Right cardiac atrium (tissue), 5 donors: ENCODE measurements at regions not wholly inside any gene's neighbourhood (a gene's known extent, or its start where the extent isn't known, plus 50 kb on each side); places are given as distances from the start of the nearest gene placed in this dataset.

Source experiments
- ATAC-seq, 2 donors: fragments of 200-7000 bp; cut with Tn5 transposase; one replicate each; pipeline versions ENCODE4 v1.8.0 to v1.9.1; 2020; ENCODE audit warnings: moderate library complexity in 2 of 2, mild to moderate bottlenecking in 1 of 2
- DNase-seq, 3 donors: peaks; one replicate each; pipeline ENCODE4 v3.0.0-alpha.2; 2020
- H3K27ac ChIP-seq: one replicate; pipeline ENCODE4 v1.5.1; 2013; ENCODE audit warnings: mild to moderate bottlenecking, low read length, control low read depth, moderate library complexity
- H3K27me3 ChIP-seq: one replicate; pipeline ENCODE4 v1.6.1; 2013; ENCODE audit not compliant: control insufficient read depth, insufficient read depth
- H3K4me1 ChIP-seq: one replicate; pipeline ENCODE4 v1.6.1; 2013; ENCODE audit warnings: low read length; ENCODE audit not compliant: control insufficient read depth, insufficient read depth
- H3K4me3 ChIP-seq: one replicate; pipeline ENCODE4 v1.5.1; 2013; ENCODE audit warnings: low read length, control low read depth
- H3K9me3 ChIP-seq: one replicate; pipeline ENCODE4 v1.6.1; 2013; ENCODE audit warnings: low read length; ENCODE audit not compliant: control insufficient read depth
- WGBS: extraction: QIAGEN DNeasy Blood & Tissue Kit; methylation state at CpG from one replicate; pipeline ENCODE4 v1.1.7; 2013; 5-methylcytosine and 5-hydroxymethylcytosine counted together
- intact Hi-C, 4 donors: fragments of 100-400 bp; cut with DNase I; formaldehyde crosslinking; loops; one replicate each; pipeline versions ENCODE4 v1.11.0 to v1.14.0; 2022 to 2023
- donor health status: healthy with polysubstance abuse.
- donor health status: DM: no; HTN: yes; CAD: no.
- donor health status: DM: no; HTN: no; CAD: no.
- donor health status: DM: no; HTN: yes; CAD: no; lungs with severe emphysema.
- donor health status: DM: yes; HTN: yes; CAD: no.

DNA sequence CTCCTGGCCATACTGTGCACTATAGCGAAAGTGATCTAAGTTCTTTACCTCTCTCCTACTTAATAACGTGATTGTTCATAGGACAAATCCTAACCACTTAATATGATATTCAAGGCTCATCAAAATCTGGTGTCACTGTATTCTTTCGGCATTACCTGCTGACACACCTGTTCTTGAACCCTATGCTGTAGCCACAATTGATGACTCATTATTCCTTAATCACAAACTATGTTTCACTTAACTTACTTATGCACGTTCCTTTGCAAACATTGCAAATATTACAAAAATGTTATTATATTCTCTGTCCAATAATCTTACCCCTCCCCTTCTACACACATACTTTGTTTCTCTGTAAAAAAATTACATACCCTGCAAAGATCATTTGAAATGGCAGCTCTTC, 158.1 kb upstream of the ADRA1B start:
- H3K27me3 ChIP-seq = no peaks in the 10 kb centered on the region
- H3K9me3 ChIP-seq = no peaks in the 10 kb centered on the region
- no peak overlapping the region for H3K4me3 ChIP-seq
- ATAC-seq (no peak), DNase-seq (no peak)
- intact Hi-C loops = no loop called here
- 83% methylated on average over 4 of the region's 4 CpGs for WGBS
- no peaks in the 10 kb centered on the region for H3K4me1 ChIP-seq
- no peak overlapping the region for H3K27ac ChIP-seq

DNA sequence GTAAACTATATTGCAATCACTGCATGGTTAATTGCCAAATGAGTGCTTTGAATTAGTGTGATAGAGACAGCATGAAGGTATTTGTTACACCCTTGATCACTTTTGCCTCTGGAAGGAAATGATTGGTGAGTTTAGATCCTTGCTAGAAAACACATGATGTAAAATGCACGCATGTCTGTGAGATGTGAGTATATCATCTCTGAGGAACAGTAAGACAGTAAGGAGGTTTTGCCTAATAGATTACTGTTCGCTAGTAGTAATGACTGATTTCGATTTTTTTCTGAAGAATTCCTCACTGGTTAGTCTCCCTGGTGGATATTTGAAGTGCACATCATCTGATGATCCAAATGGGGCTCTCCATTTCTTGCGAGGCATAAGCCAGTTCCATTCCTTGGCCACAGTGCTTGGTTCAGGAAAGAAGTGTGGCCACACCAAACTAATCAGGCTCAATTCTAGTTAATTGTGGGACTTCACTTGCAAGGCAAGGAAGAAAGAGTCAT, 156.4 kb upstream of the ADRA1B start:
- no peaks in the 10 kb centered on the region for H3K9me3 ChIP-seq
- H3K4me1 ChIP-seq = no peaks in the 10 kb centered on the region
- no peak for DNase-seq
- intact Hi-C loops = loop anchor here in 1 of 4 donors (10.0 kb wide), 1 partner anchor 245 kb away; no protein-coding TSS in a partner anchor
- H3K4me3 ChIP-seq = no peak overlapping the region
- H3K27me3 ChIP-seq = no peaks in the 10 kb centered on the region
- ATAC-seq = no peak
- H3K27ac ChIP-seq = no peak overlapping the region
- WGBS = 84% methylated on average over 4 of the region's 4 CpGs

DNA sequence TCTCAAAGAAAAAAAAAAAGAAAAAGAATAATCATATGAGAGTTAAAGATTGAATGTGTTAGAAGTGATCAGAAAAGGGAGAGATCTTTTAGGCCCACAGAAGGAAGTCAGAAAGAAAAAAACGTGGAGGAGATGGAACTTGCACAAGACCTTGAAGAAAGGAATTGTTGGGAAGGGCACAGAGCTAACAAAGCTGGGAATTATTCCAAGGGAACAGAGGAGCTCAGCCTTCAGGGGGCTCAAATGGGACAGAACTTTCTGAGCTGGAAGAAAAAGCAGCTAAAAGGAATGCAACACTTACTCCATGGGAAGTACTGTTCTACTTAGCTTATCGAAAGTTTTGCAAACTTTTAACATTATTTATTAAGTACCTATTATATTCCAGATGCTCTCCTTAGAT, 153.4 kb upstream of the ADRA1B start:
- no peaks in the 10 kb centered on the region for H3K4me1 ChIP-seq
- DNase-seq (no peak), ATAC-seq (no peak)
- H3K27me3 ChIP-seq = no peaks in the 10 kb centered on the region
- intact Hi-C loops = loop anchor here in 1 of 4 donors (10.0 kb wide), 1 partner anchor 248 kb away; no protein-coding TSS in a partner anchor
- H3K9me3 ChIP-seq = no peaks in the 10 kb centered on the region
- H3K27ac ChIP-seq = no peak overlapping the region
- 40% methylated on average over 2 of the region's 2 CpGs for WGBS
- no peak overlapping the region for H3K4me3 ChIP-seq

DNA sequence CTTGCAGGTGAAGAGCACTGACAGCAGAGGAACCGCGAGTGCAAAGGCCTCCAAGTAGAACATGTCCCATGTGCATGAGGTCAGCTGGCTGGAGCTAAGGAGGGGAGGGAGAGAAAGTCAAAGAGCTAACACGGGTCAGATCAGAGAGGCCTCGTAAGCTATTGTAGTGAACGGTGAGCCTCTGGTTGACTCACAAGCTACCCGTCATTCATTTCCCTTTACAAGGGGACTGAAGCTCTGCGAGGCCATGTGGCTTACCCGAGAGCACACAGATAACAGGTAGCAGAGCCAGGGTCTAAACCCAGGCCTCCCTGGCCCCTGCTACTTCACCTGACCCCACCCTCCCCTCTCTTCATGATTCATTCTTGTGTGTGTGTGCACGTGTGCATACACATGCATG, 152.7 kb upstream of the ADRA1B start:
- H3K27ac ChIP-seq = no peak overlapping the region
- 68% methylated on average over 9 of the region's 9 CpGs for WGBS

DNA sequence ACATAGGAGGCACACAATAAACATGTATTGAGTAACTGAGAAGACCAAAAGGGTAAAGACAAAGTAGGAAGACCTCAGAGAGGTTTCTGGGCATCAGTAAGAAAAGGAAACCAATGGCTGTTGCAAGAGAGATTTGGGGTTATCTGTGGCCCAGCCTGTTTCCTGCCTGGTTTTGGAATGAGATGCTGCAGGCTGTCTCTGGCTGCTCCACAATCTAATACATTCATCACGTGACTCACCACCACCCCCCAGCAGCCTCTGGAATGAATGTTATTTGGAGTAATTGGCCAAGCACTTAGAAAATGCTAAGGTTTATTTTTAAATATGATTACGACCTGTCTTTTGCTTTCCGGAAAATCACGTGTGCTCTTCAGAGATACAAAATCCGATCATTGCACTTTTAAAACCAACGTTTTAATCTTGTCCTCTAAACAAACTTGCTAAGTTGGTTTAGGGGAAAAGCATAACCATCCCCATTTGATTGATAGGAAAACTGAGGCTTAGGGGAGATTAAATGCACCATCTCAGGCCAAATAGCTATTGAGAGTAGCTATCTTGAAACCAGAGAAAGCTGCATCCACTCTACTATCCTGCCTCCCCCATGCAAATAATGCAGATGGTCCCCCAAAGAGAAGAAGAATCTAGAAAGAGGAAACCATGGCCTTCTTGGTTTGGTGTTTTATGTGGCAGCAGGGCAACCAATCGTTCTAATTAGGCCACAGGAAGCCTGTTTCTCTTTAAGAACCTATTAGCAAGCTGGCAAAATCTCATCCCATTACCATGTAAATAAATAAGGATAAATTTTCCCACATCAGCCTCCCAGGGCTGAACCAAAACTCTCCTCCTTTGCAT, 151.8 kb upstream of the ADRA1B start:
- H3K4me3 ChIP-seq = no peak overlapping the region
- H3K27me3 ChIP-seq = no peaks in the 10 kb centered on the region
- ATAC-seq (peak; percentile 79 to 84), DNase-seq (peak in 1 of 3 donors; percentile 56)
- H3K4me1 ChIP-seq = no peaks in the 10 kb centered on the region
- H3K9me3 ChIP-seq = no peaks in the 10 kb centered on the region
- no peak overlapping the region for H3K27ac ChIP-seq
- WGBS = 22% methylated on average over 7 of the region's 7 CpGs
- intact Hi-C loops = loop anchor here in 1 of 4 donors (10.0 kb wide), 1 partner anchor 250 kb away; no protein-coding TSS in a partner anchor

More for the DNA sequence above, 152.7 kb upstream of the ADRA1B start:
- DNase-seq (no peak), ATAC-seq (peak in 1 of 2 donors; percentile 36)
- Histone ChIP-seq H3K4me1 (no peaks in the 10 kb centered on the region), H3K9me3 (no peaks in the 10 kb centered on the region), H3K27me3 (no peaks in the 10 kb centered on the region), H3K4me3 (no peak overlapping the region)
- intact Hi-C loops = loop anchor here in 1 of 4 donors (10.0 kb wide), 1 partner anchor 249 kb away; no protein-coding TSS in a partner anchor

DNA sequence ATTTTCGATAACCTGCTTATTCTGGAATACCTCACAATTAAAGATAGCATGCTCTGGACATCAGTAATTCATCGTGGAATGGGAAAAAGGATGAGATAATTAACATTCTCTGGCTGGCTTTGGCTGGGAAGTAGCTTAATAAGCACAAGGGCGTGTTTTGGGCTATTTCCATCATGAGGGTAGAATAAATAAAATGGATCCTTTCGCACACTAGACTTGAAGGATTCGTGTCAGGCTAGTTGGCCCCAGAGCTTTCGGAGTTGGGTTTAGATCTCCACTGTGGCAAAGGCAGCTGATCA, 151.2 kb upstream of the ADRA1B start:
- no peak for DNase-seq
- H3K4me3 ChIP-seq = no peak overlapping the region
- no peaks in the 10 kb centered on the region for H3K27me3 ChIP-seq
- intact Hi-C loops = loop anchor here in 1 of 4 donors (10.0 kb wide), 1 partner anchor 250 kb away; no protein-coding TSS in a partner anchor
- no peaks in the 10 kb centered on the region for H3K9me3 ChIP-seq
- H3K4me1 ChIP-seq = no peaks in the 10 kb centered on the region
- 56% methylated on average over 6 of the region's 6 CpGs for WGBS
- no peak for ATAC-seq
- H3K27ac ChIP-seq = no peak overlapping the region

DNA sequence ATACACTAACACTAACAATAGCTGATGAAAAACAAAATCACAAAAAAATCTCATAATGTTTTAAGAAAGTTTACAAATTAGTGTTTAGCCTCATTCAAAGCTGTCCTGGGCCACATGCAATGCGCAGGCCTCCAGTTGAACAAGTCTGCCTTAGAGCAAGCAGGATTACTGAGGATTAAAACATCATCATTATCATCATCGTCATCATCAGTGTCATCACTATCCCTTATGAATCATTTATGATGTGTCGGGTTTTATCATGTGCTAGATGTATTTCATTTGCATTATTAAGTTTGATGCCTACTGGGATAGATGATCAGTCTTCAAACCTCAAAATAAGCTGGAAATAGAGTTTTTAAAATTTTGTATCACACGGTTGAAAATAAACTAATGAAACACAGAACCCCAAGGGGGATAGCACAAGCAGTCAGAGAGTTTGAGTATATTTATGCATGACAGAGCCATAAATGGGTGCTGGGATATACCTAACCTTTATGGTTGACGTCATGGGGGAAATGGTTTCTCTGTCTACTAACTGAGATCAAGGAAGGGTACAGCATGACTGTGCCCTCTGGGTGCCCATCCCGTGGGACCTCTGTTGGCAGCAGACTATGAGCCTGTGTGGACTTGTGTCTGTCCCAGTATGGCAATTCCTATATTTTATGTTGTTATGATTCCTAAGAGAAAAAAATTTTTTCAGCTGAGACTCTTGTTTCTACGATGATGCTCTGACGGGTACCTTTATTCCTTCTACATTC, 150.3 kb upstream of the ADRA1B start:
- Histone ChIP-seq H3K27me3 (no peaks in the 10 kb centered on the region), H3K4me3 (no peak overlapping the region), H3K4me1 (no peaks in the 10 kb centered on the region), H3K9me3 (no peaks in the 10 kb centered on the region), H3K27ac (no peak overlapping the region)
- 75% methylated on average over 8 of the region's 8 CpGs for WGBS
- ATAC-seq (no peak), DNase-seq (no peak)
- intact Hi-C loops = loop anchor here in 1 of 4 donors (10.0 kb wide), 1 partner anchor 251 kb away; no protein-coding TSS in a partner anchor

DNA sequence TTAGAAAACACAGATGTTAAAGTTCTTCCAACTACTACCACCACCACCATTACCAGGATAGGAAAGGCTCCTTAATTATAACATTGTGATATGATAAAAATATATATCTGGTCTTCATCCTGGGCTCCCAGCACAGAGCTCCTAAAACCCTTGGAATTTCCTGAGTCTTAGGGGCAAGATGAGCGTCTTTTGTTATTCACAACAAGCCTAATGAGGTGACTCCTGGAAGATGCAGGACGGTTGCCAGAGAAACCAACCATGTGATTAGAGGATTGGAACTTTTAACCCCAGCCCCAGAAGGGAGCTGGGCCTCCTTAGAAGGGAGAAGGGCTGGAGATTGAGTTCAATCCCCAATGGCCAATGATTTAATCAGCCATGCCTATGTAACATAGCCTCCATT, 148.0 kb upstream of the ADRA1B start:
- DNase-seq = no peak
- no peaks in the 10 kb centered on the region for H3K27me3 ChIP-seq
- 34% methylated on average over 2 of the region's 2 CpGs for WGBS
- H3K4me3 ChIP-seq = no peak overlapping the region
- ATAC-seq = no peak
- H3K4me1 ChIP-seq = no peaks in the 10 kb centered on the region
- H3K27ac ChIP-seq = no peak overlapping the region
- intact Hi-C loops = loop anchor here in 1 of 4 donors (10.0 kb wide), 1 partner anchor 253 kb away; no protein-coding TSS in a partner anchor
- no peaks in the 10 kb centered on the region for H3K9me3 ChIP-seq

DNA sequence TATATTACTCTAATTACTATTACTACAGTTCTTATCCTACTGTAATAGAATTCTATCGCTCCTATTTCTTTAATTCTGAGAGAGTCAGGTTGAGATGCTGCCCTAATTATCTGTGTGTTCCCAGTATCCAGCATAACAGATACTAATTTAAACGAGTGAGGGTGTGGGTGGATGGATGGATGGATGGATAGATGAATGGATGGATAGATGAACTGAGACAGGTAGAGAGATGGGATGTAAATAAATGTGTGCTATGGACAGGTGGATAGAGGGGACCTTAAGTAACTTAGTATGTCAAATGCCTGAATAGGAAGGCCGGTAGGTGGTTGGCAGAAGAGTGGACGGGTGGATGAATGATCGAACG, 143.6 kb upstream of the ADRA1B start:
- H3K27ac ChIP-seq = peak overlapping the region; percentile 75
- no peak for DNase-seq
- no peaks in the 10 kb centered on the region for H3K9me3 ChIP-seq
- H3K4me1 ChIP-seq = no peaks in the 10 kb centered on the region
- WGBS = 65% methylated on average over 6 of the region's 6 CpGs
- no peak for ATAC-seq
- no peak overlapping the region for H3K4me3 ChIP-seq
- intact Hi-C loops = no loop called here
- H3K27me3 ChIP-seq = no peaks in the 10 kb centered on the region

DNA sequence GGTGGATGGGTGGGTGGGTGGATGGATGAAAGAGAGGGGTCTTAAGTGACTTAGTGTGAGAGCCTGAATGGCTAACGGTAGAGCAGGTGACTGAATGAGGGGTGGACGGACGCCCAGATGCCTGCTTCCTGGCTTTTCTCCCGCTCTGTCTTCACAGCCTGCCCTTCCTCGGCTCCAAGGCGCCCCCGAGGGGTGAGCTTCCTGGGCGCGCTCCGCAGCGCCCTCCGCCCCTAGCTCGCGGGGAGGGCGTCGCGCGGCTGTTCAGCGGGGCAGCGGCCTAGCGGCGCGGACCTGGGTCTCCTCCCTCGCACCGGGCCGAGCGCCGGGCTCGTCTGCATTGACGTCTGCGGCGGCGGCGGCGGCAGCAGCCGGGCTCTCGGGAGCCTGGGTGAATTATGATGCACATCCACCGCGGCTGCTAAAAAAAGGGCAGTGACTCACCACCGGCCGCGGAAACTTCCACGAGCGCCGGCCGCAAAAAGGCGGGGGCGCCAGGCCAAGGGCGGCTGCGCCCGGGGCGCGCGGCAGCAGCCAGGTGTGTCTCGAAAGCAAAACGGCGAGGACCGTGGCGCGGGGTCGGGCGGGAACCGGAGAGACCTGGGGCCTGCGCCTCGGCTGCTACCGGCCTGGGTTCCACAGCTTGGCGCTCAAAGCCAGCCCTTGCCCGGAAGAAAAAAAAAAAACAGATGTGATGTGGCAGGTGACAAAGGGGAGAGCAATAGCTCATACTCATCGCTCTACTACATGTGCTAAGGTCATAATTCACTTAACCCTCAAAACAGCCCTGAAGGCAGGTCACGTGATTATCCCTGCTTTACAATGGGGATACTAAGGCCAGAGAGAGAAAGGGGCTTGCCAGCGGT, 143.0 kb upstream of the ADRA1B start:
- WGBS = 3% methylated on average over 71 of the region's 71 CpGs

More for the DNA sequence above, 143.0 kb upstream of the ADRA1B start:
- H3K4me1 ChIP-seq = no peaks in the 10 kb centered on the region
- intact Hi-C loops = no loop called here
- no peaks in the 10 kb centered on the region for H3K9me3 ChIP-seq
- H3K4me3 ChIP-seq = peak overlapping the region; percentile 21
- DNase-seq (peak; percentile 86 to 91 (median 88)), ATAC-seq (peak; percentile 94 to 98)
- H3K27me3 ChIP-seq = no peaks in the 10 kb centered on the region
- H3K27ac ChIP-seq = peak overlapping the region; percentile 75
